SK-N-SH treated with all-trans-retinoic acid at 6 μM for 48 hours (cell line): ENCODE measurements at regions not wholly inside any gene's neighbourhood (a gene's known extent, or its start where the extent isn't known, plus 50 kb on each side); places are given as distances from the start of the nearest gene placed in this dataset.

ENCODE experiments used
- ATAC-seq: fragments of 200-7000 bp; cut with Tn5 transposase; 3 replicates; pipeline ENCODE4 v1.9.1; 2020; ENCODE audit warnings: mild to moderate bottlenecking, moderate library complexity
- ARNTL ChIP-seq: fragments of 450-650 bp; formaldehyde crosslinking; IDR thresholded peaks from 2 replicates; pipeline ENCODE4 v1.5.0; 2020; ENCODE audit warnings: low read depth, mild to moderate bottlenecking, moderate library complexity, borderline replicate concordance
- CSDC2 ChIP-seq: fragments of 250-450 bp; sonication (Bioruptor Pico); IDR thresholded peaks from 2 replicates; pipeline ENCODE4 v1.5.0; 2020; ENCODE audit warnings: mild to moderate bottlenecking, moderate library complexity
- ESRRG ChIP-seq: fragments of 250-450 bp; sonication (Bioruptor Pico); IDR thresholded peaks from 2 replicates; pipeline ENCODE4 v1.6.1; 2021; ENCODE audit warnings: mild to moderate bottlenecking
- GLIS3 ChIP-seq: fragments of 250-450 bp; sonication (Bioruptor Pico); IDR thresholded peaks from 2 replicates; pipeline ENCODE4 v1.5.0; 2020; ENCODE audit warnings: mild to moderate bottlenecking, moderate library complexity
- ISL1 ChIP-seq: fragments of 250-450 bp; sonication (Bioruptor Pico); IDR thresholded peaks from 2 replicates; pipeline ENCODE4 v2.1.2; 2022; ENCODE audit warnings: mild to moderate bottlenecking, moderate library complexity
- OSR1 ChIP-seq: fragments of 250-450 bp; sonication (Bioruptor Pico); IDR thresholded peaks from 2 replicates; pipeline ENCODE4 v1.8.0; 2022; ENCODE audit warnings: moderate library complexity, mild to moderate bottlenecking, inconsistent platforms
- RARB ChIP-seq: fragments of 250-450 bp; sonication (Bioruptor Pico); IDR thresholded peaks from 2 replicates; pipeline ENCODE4 v1.8.0; 2021; ENCODE audit warnings: mild to moderate bottlenecking, moderate library complexity
- SNAI2 ChIP-seq: fragments of 250-450 bp; sonication (Bioruptor Pico); IDR thresholded peaks from 2 replicates; pipeline ENCODE4 v1.5.0; 2020; ENCODE audit warnings: mild to moderate bottlenecking, moderate library complexity
- TCF4 ChIP-seq: fragments of 250-450 bp; sonication (Bioruptor Pico); IDR thresholded peaks from 2 replicates; pipeline ENCODE4 v1.8.0; 2021; ENCODE audit warnings: mild to moderate bottlenecking, moderate library complexity, borderline replicate concordance
- TOX ChIP-seq: fragments of 250-450 bp; sonication (Bioruptor Pico); IDR thresholded peaks from 2 replicates; pipeline ENCODE4 v1.8.0; 2021; ENCODE audit warnings: mild to moderate bottlenecking, moderate library complexity, borderline replicate concordance
- ZC3H10 ChIP-seq: fragments of 250-450 bp; sonication (Bioruptor Pico); IDR thresholded peaks from 2 replicates; pipeline ENCODE4 v1.5.1; 2021; ENCODE audit warnings: mild to moderate bottlenecking, moderate library complexity
- ZFP3 ChIP-seq: fragments of 250-450 bp; sonication (Bioruptor Pico); IDR thresholded peaks from 2 replicates; pipeline ENCODE4 v1.5.0; 2020; ENCODE audit warnings: mild to moderate bottlenecking, moderate library complexity
- ZFP30 ChIP-seq: fragments of 450-650 bp; formaldehyde crosslinking; IDR thresholded peaks from 2 replicates; pipeline ENCODE4 v1.5.0; 2022; ENCODE audit warnings: mild to moderate bottlenecking, moderate library complexity
- ZNF565 ChIP-seq: fragments of 450-650 bp; formaldehyde crosslinking; conservative IDR thresholded peaks from 2 replicates; pipeline ENCODE4 v1.5.0; 2020; ENCODE audit warnings: low read depth, mild to moderate bottlenecking, moderate library complexity
- ZNF70 ChIP-seq: fragments of 450-650 bp; formaldehyde crosslinking; IDR thresholded peaks from 2 replicates; pipeline ENCODE4 v1.5.0; 2020; ENCODE audit warnings: mild to moderate bottlenecking, moderate library complexity
- ZNF8 ChIP-seq: fragments of 450-650 bp; formaldehyde crosslinking; IDR thresholded peaks from 2 replicates; pipeline ENCODE4 v1.5.0; 2020; ENCODE audit warnings: mild to moderate bottlenecking, moderate library complexity
- TF ChIP-seq, protein P1 (sequence below): fragments of 250-450 bp; sonication (Bioruptor Pico); IDR thresholded peaks from 2 replicates; pipeline ENCODE4 v1.5.1; 2020; ENCODE audit warnings: low read depth, mild to moderate bottlenecking, moderate library complexity
- TF ChIP-seq, protein P2 (sequence below): fragments of 250-450 bp; sonication (Bioruptor Pico); IDR thresholded peaks from 2 replicates; pipeline ENCODE4 v1.5.0; 2020; ENCODE audit warnings: mild to moderate bottlenecking, moderate library complexity
- TF ChIP-seq, protein P3 (sequence below): fragments of 250-450 bp; sonication (Bioruptor Pico); IDR thresholded peaks from 2 replicates; pipeline ENCODE4 v1.8.0; 2021; ENCODE audit warnings: low read depth, mild to moderate bottlenecking, moderate library complexity, borderline replicate concordance
- TF ChIP-seq, protein P4 (sequence below): fragments of 250-450 bp; sonication (Bioruptor Pico); IDR thresholded peaks from 2 replicates; pipeline ENCODE4 v1.5.1; 2021; ENCODE audit warnings: mild to moderate bottlenecking, moderate library complexity

DNA sequence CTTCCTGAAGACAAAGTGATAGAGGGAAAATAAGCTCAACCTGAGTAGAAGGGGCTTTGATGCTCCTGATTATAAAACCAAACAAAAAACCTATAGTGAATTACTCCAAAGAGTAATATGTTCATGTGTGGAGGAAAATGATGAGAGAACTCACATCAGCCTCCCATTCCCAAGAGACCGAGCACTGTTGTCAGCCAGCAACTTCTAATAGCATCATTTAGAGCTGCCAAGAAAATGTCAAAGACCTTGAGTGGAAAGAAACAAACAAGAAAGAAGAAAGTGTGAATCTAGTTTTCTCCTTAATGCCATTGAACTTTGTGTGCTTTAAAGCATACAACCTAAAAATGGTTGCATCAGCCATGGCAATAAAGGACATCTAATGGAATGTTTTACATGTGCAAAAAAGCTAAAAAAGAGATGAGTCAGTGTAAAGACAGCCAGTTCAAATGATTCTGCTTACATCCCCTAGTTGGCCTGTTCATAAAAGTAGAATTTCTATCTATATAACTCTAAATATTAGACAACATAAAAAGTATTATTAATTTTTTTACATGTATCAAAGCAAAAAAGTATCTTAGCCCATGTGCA is 1066.2 kb downstream of the TDRD15 start:
- ATAC-seq, result no peak
- TF ChIP-seq ARNTL (CRISPR knock-in tag), result no peak

DNA sequence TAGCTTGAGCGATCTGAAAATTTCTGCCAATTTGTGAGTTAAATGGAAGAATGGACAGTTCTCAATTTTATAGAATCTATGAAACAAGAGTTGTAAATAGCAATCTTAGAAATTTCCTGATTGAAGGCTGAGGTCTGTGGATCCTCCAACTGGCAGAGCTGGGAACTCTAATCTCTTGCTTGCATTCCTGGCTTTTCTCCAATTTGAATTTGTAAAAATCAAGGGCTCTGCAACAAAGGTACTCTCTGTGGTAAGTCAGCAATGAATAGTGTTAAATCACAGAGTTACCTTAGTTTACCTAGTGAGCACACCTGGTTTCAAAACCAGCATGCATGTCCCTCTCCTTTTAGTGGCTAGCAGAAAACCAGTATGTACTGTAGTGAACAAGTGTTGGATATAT is 1070.5 kb downstream of the TDRD15 start:
- no peak for ATAC-seq
- TF ChIP-seq ZFP30, result no peak
- no peak for TF ChIP-seq ESRRG (CRISPR knock-in tag)
- no peak for TF ChIP-seq ARNTL (CRISPR knock-in tag)
- no peak for TF ChIP-seq ZC3H10
- TF ChIP-seq, protein P1, sequence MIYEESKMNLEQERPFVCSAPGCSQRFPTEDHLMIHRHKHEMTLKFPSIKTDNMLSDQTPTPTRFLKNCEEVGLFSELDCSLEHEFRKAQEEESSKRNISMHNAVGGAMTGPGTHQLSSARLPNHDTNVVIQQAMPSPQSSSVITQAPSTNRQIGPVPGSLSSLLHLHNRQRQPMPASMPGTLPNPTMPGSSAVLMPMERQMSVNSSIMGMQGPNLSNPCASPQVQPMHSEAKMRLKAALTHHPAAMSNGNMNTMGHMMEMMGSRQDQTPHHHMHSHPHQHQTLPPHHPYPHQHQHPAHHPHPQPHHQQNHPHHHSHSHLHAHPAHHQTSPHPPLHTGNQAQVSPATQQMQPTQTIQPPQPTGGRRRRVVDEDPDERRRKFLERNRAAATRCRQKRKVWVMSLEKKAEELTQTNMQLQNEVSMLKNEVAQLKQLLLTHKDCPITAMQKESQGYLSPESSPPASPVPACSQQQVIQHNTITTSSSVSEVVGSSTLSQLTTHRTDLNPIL (CRISPR knock-in tag), result no peak

DNA sequence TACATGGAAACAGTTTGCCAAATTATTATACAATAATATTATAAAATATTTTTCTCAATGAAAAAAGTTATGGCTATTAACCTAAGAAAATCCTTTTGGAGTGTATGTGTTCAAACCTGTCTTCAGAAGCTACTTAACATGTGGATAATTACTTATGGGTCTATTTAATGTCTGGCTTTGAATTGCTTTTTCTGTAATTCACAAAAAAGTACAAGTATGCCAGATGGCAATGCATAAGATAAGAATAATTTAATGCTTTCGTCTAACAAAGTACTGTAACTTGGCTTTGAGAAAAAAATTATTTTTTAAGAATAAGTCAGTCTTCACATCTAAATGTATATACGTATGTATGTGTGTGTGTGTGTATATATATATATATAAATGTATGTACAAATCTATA is 1073.0 kb downstream of the TDRD15 start:
- no peak for ATAC-seq
- TF ChIP-seq ESRRG (CRISPR knock-in tag), result no peak
- TF ChIP-seq RARB (CRISPR knock-in tag), result no peak
- TF ChIP-seq ZC3H10, result no peak
- TF ChIP-seq, protein P2, sequence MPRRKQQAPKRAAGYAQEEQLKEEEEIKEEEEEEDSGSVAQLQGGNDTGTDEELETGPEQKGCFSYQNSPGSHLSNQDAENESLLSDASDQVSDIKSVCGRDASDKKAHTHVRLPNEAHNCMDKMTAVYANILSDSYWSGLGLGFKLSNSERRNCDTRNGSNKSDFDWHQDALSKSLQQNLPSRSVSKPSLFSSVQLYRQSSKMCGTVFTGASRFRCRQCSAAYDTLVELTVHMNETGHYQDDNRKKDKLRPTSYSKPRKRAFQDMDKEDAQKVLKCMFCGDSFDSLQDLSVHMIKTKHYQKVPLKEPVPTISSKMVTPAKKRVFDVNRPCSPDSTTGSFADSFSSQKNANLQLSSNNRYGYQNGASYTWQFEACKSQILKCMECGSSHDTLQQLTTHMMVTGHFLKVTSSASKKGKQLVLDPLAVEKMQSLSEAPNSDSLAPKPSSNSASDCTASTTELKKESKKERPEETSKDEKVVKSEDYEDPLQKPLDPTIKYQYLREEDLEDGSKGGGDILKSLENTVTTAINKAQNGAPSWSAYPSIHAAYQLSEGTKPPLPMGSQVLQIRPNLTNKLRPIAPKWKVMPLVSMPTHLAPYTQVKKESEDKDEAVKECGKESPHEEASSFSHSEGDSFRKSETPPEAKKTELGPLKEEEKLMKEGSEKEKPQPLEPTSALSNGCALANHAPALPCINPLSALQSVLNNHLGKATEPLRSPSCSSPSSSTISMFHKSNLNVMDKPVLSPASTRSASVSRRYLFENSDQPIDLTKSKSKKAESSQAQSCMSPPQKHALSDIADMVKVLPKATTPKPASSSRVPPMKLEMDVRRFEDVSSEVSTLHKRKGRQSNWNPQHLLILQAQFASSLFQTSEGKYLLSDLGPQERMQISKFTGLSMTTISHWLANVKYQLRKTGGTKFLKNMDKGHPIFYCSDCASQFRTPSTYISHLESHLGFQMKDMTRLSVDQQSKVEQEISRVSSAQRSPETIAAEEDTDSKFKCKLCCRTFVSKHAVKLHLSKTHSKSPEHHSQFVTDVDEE, result no peak
- no peak for TF ChIP-seq GLIS3 (CRISPR knock-in tag)
- no peak for TF ChIP-seq ISL1 (CRISPR knock-in tag)
- TF ChIP-seq ZFP30, result no peak
- TF ChIP-seq, protein P3, sequence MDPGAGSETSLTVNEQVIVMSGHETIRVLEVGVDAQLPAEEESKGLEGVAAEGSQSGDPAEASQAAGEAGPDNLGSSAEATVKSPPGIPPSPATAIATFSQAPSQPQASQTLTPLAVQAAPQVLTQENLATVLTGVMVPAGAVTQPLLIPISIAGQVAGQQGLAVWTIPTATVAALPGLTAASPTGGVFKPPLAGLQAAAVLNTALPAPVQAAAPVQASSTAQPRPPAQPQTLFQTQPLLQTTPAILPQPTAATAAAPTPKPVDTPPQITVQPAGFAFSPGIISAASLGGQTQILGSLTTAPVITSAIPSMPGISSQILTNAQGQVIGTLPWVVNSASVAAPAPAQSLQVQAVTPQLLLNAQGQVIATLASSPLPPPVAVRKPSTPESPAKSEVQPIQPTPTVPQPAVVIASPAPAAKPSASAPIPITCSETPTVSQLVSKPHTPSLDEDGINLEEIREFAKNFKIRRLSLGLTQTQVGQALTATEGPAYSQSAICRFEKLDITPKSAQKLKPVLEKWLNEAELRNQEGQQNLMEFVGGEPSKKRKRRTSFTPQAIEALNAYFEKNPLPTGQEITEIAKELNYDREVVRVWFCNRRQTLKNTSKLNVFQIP, result no peak
- no peak for TF ChIP-seq OSR1 (CRISPR knock-in tag)
- TF ChIP-seq, all 23 proteins: peak for 0

DNA sequence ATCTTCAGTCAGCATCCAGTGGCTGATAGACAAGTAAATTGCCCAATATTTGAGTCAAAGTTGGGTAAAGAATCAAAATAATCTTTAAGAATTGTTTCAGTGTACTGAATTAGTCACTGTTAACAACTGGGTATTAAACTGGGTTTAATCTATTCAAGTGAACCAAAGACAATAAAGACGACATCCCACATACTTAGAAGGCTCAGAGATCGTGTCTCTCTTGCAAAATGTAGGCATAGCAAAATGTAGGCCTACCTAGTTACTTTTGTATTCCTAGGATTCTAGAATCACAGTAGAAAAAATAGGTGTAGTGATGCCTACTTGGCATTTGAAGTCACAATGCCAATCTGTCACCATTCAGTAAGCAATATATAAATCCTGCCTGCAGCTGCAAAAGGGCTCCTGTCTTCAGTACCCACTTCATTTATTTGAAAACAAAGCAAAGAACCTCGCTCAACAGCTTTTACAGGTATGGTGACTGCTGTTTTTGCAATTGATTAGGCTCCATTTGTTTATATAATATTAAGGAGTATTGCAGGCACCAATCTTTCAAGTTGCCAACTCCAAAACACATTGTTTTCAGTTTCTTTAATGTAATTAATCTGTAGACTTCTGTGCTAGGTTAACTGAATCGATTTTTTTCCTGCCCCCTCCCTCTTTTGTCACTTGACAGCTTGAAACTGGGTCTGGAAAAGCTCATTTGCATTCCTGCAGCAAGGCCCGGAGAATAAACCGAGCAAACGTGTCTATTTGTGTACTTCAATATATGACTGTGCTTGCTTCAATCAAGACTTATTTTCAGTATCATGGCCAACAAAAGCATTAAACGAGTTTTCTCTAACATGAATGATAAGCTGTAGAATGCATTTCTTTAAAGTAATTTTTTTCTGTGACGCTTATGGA is 1074.9 kb downstream of the TDRD15 start:
- no peak for TF ChIP-seq RARB (CRISPR knock-in tag)
- no peak for TF ChIP-seq ZFP30
- TF ChIP-seq ZFP3, result no peak
- no peak for TF ChIP-seq ZNF70 (CRISPR knock-in tag)
- TF ChIP-seq, protein P1 (CRISPR knock-in tag), result no peak
- no peak for TF ChIP-seq ZC3H10
- TF ChIP-seq CSDC2, result no peak
- no peak for TF ChIP-seq OSR1 (CRISPR knock-in tag)
- no peak for TF ChIP-seq ZNF565 (CRISPR knock-in tag)
- TF ChIP-seq, protein P4, sequence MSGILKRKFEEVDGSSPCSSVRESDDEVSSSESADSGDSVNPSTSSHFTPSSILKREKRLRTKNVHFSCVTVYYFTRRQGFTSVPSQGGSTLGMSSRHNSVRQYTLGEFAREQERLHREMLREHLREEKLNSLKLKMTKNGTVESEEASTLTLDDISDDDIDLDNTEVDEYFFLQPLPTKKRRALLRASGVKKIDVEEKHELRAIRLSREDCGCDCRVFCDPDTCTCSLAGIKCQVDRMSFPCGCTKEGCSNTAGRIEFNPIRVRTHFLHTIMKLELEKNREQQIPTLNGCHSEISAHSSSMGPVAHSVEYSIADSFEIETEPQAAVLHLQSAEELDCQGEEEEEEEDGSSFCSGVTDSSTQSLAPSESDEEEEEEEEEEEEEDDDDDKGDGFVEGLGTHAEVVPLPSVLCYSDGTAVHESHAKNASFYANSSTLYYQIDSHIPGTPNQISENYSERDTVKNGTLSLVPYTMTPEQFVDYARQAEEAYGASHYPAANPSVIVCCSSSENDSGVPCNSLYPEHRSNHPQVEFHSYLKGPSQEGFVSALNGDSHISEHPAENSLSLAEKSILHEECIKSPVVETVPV (CRISPR knock-in tag), result no peak
- no peak for TF ChIP-seq TCF4 (CRISPR knock-in tag)
- no peak for TF ChIP-seq ESRRG (CRISPR knock-in tag)
- no peak for TF ChIP-seq ZNF8 (CRISPR knock-in tag)
- TF ChIP-seq TOX (CRISPR knock-in tag), result no peak
- TF ChIP-seq SNAI2 (CRISPR knock-in tag), result no peak
- no peak for ATAC-seq
